ENCODE measurements at regions not wholly inside any gene's neighbourhood (a gene's known extent, or its start where the extent isn't known, plus 50 kb on each side); places are given as distances from the start of the nearest gene placed in this dataset.

- no peak for TF ChIP-seq CTCF (IDR thresholded peaks at IDR 0.05)
- no peak for TF ChIP-seq POLR2AphosphoS5 (IDR thresholded peaks at IDR 0.05)
- TF ChIP-seq POLR2A (IDR thresholded peaks at IDR 0.05) = no peak
Measured at GRCh38 chrX:73903941-73904340, 51.4 kb upstream of the XIST start.
